ENCODE measurements at regions not wholly inside any gene's neighbourhood (a gene's known extent, or its start where the extent isn't known, plus 50 kb on each side); places are given as distances from the start of the nearest gene placed in this dataset.

- TF ChIP-seq CTCF (IDR thresholded peaks at IDR 0.05) (no peak), ZFX (IDR thresholded peaks at IDR 0.05; ENCODE audit: borderline replicate concordance) (no peak)
Measured at GRCh38 chr11:112425121-112425520, 164.5 kb upstream of the PLET1 start.
